Panc1 (cell line): ENCODE measurements at regions not wholly inside any gene's neighbourhood (a gene's known extent, or its start where the extent isn't known, plus 50 kb on each side); places are given as distances from the start of the nearest gene placed in this dataset.

ENCODE experiments used
- ATAC-seq: fragments of 200-7000 bp; cut with Tn5 transposase; 2 replicates; pipeline ENCODE4 v1.9.1; 2020; ENCODE audit warnings: mild to moderate bottlenecking, moderate library complexity
- BruUV-seq: library from RNA; stranded (reverse); fragments of 400-500 nt; replicated peaks from 2 replicates; lab custom pipeline; 2021; lab: Mats Ljungman, UMichigan
- CTCF ChIA-PET: fragments of 300-600 bp; sonication (Branson Sonifier 250); formaldehyde crosslinking; loops from one replicate; lab custom pipeline; 2022; ENCODE audit warnings: antibody characterized with exemption; lab: Charles Lee
- POLR2A ChIA-PET: fragments of 300-600 bp; sonication (Branson Sonifier 250); formaldehyde crosslinking; loops from one replicate; lab custom pipeline; 2022; ENCODE audit warnings: antibody characterized with exemption; lab: Charles Lee
- DNase-seq: peaks from one replicate; pipeline ENCODE4 v3.0.0-alpha.2; 2010; ENCODE audit warnings: low read depth, low spot score
- H3K27ac ChIP-seq: 2 replicates; pipeline ENCODE4 v1.5.1; 2011; ENCODE audit warnings: mild to moderate bottlenecking, low read length, inconsistent platforms
- H3K27me3 ChIP-seq: fragments of 200-500 bp; sonication (Bioruptor generic); 2 replicates; pipeline ENCODE4 v1.6.0; 2014; ENCODE audit warnings: low read length, inconsistent platforms; ENCODE audit not compliant: control insufficient read depth, insufficient read depth
- H3K36me3 ChIP-seq: fragments of 200-500 bp; sonication (Bioruptor generic); 2 replicates; pipeline ENCODE4 v1.5.1; 2014; ENCODE audit warnings: inconsistent platforms, mild to moderate bottlenecking, low read length, moderate library complexity; ENCODE audit not compliant: control insufficient read depth, insufficient read depth
- H3K4me1 ChIP-seq: 2 replicates; pipeline ENCODE4 v1.5.1; 2011; ENCODE audit warnings: inconsistent platforms, mild to moderate bottlenecking, low read length, moderate library complexity; ENCODE audit not compliant: control insufficient read depth, insufficient read depth
- H3K4me3 ChIP-seq, 2 experiments: 2 replicates each; pipeline ENCODE4 v1.5.1; 2011 to 2012; ENCODE audit warnings: low read depth in 2 of 2, low read length in 2 of 2, mild to moderate bottlenecking in 2 of 2, inconsistent platforms in 1 of 2, moderate library complexity in 1 of 2
- H3K9me3 ChIP-seq: fragments of 200-500 bp; sonication (Bioruptor generic); 2 replicates; pipeline ENCODE4 v1.5.1; 2014; ENCODE audit warnings: low read depth, mild to moderate bottlenecking, inconsistent platforms, low read length, moderate library complexity; ENCODE audit not compliant: control insufficient read depth, insufficient read depth
- CTCF ChIP-seq: fragments of 450-650 bp; IDR thresholded peaks from 2 replicates; pipeline ENCODE4 v1.5.1; 2017; ENCODE audit warnings: mild to moderate bottlenecking
- POLR2AphosphoS5 ChIP-seq: IDR thresholded peaks from 2 replicates; pipeline ENCODE4 v1.6.1; 2012; ENCODE audit warnings: mild to moderate bottlenecking, low read depth, low read length, moderate library complexity
- REST ChIP-seq, 2 experiments: IDR thresholded peaks; 2 replicates each; pipeline ENCODE4 v1.6.1; 2011 to 2012; ENCODE audit warnings: low read depth in 2 of 2, control low read depth in 1 of 2, low read length in 1 of 2, mild to moderate bottlenecking in 1 of 2, moderate library complexity in 1 of 2; ENCODE audit not compliant: insufficient read depth in 1 of 2
- SIN3A ChIP-seq: IDR thresholded peaks from 2 replicates; pipeline ENCODE4 v1.6.1; 2012; ENCODE audit warnings: low read depth, mild to moderate bottlenecking, low read length, moderate library complexity, borderline replicate concordance; ENCODE audit not compliant: insufficient read depth
- TCF7L2 ChIP-seq: IDR thresholded peaks from 2 replicates; pipeline ENCODE4 v1.6.1; 2011; ENCODE audit warnings: mild to moderate bottlenecking, low read depth, low read length, inconsistent platforms
- in situ Hi-C: cut with HindIII; loops from 2 replicates; pipeline ENCODE4 v1.10.0; 2016; ENCODE audit warnings: low sequenced_read_pairs, low pct_unique_long_range_greater_than_20kb
- intact Hi-C: fragments of 100-400 bp; cut with micrococcal nuclease; formaldehyde crosslinking; loops from one replicate; pipeline ENCODE4 v1.10.0; 2022; ENCODE audit not compliant: unreplicated experiment

GRCh38 chr1:115539736-115540135, 102.0 kb upstream of the VANGL1 start:
- H3K9me3 ChIP-seq, result no peaks in the 10 kb centered on the region
- no peak for ATAC-seq
- BruUV-seq, result no TSS peak
- H3K27ac ChIP-seq, result no peak overlapping the region
- POLR2A ChIA-PET, result no interaction called here
- no peaks in the 10 kb centered on the region for H3K4me1 ChIP-seq
- CTCF ChIA-PET, result no interaction called here
- TF ChIP-seq TCF7L2, result no peak
- TF ChIP-seq REST (IDR thresholded peaks at IDR 0.05; ENCODE audit: insufficient read depth in 1 of 2, low read depth in 2 of 2, low read length in 1 of 2), result no peak
- no peak for TF ChIP-seq CTCF
- no peak for TF ChIP-seq POLR2AphosphoS5
- TF ChIP-seq SIN3A, result no peak
- no peaks in the 10 kb centered on the region for H3K27me3 ChIP-seq
- intact Hi-C loops (no loop called here), in situ Hi-C loops (no loop called here)
- no peak overlapping the region for H3K4me3 ChIP-seq
- H3K36me3 ChIP-seq, result no peaks in the 10 kb centered on the region
- no peak for DNase-seq

GRCh38 chr1:115539061-115539460, 102.7 kb upstream of the VANGL1 start:
- Histone ChIP-seq H3K27me3 (no peaks in the 10 kb centered on the region), H3K36me3 (no peaks in the 10 kb centered on the region), H3K4me3 (no peak overlapping the region), H3K27ac (no peak overlapping the region), H3K9me3 (no peaks in the 10 kb centered on the region), H3K4me1 (no peaks in the 10 kb centered on the region)
- BruUV-seq, result no TSS peak
- intact Hi-C loops, result no loop called here
- CTCF ChIA-PET, result no interaction called here
- ATAC-seq, result no peak
- no peak for TF ChIP-seq CTCF
- no peak for TF ChIP-seq REST (IDR thresholded peaks at IDR 0.05; ENCODE audit: insufficient read depth in 1 of 2, low read depth in 2 of 2, low read length in 1 of 2)
- TF ChIP-seq TCF7L2, result no peak
- TF ChIP-seq SIN3A, result no peak
- TF ChIP-seq POLR2AphosphoS5, result no peak
- in situ Hi-C loops, result no loop called here
- no peak for DNase-seq
- POLR2A ChIA-PET, result no interaction called here
